ENCODE measurements at regions not wholly inside any gene's neighbourhood (a gene's known extent, or its start where the extent isn't known, plus 50 kb on each side); places are given as distances from the start of the nearest gene placed in this dataset.

DNA sequence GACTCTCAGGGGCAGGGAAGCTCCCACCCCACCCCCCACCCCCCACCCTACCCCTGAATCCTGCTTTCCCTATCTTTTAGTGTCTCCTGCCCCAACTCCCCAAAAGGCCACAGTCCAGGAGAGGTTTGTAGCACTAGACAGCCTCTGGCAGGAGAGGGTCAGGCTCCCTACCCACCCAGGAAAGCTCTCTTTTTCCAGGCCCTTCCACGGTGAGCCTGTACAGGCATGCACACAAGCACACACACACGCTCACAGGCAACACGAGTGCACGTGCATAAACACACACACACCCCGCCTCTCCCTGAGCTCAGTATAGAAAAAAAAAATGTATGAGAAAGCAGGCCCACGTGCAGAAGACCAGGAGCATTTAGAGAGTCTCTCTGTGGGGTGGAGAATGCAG lies 414.0 kb downstream of the MN1 start:
- no peaks in the 10 kb centered on the region for H3K27me3 ChIP-seq
- H3K4me1 ChIP-seq (ENCODE audit: insufficient read depth) = peaks cover 9% of the 10 kb centered on the region
- intact Hi-C loops (cut with DNase I) = no loop called here
- H3K36me3 ChIP-seq = no peaks in the 10 kb centered on the region
- no peak overlapping the region for H3K27ac ChIP-seq
- H3K9me3 ChIP-seq = no peaks in the 10 kb centered on the region
- DNase-seq = no peak
- H3K4me3 ChIP-seq = no peak overlapping the region
- TF ChIP-seq, protein P1, sequence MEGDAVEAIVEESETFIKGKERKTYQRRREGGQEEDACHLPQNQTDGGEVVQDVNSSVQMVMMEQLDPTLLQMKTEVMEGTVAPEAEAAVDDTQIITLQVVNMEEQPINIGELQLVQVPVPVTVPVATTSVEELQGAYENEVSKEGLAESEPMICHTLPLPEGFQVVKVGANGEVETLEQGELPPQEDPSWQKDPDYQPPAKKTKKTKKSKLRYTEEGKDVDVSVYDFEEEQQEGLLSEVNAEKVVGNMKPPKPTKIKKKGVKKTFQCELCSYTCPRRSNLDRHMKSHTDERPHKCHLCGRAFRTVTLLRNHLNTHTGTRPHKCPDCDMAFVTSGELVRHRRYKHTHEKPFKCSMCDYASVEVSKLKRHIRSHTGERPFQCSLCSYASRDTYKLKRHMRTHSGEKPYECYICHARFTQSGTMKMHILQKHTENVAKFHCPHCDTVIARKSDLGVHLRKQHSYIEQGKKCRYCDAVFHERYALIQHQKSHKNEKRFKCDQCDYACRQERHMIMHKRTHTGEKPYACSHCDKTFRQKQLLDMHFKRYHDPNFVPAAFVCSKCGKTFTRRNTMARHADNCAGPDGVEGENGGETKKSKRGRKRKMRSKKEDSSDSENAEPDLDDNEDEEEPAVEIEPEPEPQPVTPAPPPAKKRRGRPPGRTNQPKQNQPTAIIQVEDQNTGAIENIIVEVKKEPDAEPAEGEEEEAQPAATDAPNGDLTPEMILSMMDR (IDR thresholded peaks at IDR 0.05) = no peak
- TF ChIP-seq EP300 (IDR thresholded peaks at IDR 0.05) (no peak), POLR2A (IDR thresholded peaks at IDR 0.05) (no peak)
- 60 to 76% (median 69%) methylated on average over 6 of the region's 6 CpGs for WGBS, 3 donors

DNA sequence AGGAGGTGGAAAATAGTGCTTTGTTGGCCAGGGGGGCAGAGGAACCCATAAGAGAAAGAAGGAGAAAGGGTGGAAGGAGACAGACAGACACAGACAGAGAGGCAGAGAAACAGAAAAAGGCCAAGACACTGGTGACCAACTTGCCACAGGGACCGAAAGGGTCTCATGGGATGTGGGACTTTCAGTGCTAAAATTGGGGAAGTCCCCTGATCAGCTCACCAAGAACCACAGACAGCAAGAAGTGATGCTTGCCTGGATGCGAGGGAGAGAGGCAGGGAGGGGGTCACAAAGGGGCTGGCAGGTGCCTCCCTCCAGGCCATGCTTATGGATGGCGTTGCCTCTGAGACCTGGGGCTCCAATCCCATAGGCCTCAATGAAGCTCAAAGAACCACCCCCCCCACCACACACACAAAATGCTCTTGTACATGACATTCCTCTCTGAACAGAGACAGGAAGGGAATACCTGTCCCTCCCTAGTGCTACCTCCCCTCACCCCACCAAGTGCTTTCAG lies 413.4 kb downstream of the MN1 start:
- H3K27ac ChIP-seq = no peak overlapping the region
- H3K27me3 ChIP-seq = no peaks in the 10 kb centered on the region
- H3K4me3 ChIP-seq = no peak overlapping the region
- H3K9me3 ChIP-seq = no peaks in the 10 kb centered on the region
- peaks cover 9% of the 10 kb centered on the region for H3K4me1 ChIP-seq (ENCODE audit: insufficient read depth)
- no peaks in the 10 kb centered on the region for H3K36me3 ChIP-seq
- no peak for TF ChIP-seq EP300 (IDR thresholded peaks at IDR 0.05)
- TF ChIP-seq, protein P1 (IDR thresholded peaks at IDR 0.05) = no peak
- TF ChIP-seq POLR2A (IDR thresholded peaks at IDR 0.05) = no peak
- DNase-seq = no peak
- WGBS, 3 donors = 91 to 95% (median 93%) methylated on average over 3 of the region's 3 CpGs
- intact Hi-C loops (cut with DNase I) = no loop called here

DNA sequence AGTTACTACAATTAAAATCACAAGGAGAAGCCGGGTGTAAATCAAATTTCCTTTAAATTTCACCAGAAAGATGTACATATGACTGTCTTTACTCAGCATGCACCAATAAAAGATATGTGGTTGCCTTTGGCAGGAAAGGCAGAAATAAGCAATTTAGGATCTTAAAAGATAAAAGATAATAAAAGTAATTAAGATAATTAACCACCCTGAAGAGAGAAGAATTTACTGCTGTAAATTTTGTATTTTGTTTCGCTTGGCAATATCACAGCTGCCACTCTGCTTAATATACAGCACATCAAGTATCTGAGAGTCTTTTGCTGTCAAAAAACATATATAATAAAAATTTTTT lies 411.9 kb downstream of the MN1 start:
- H3K9me3 ChIP-seq = no peaks in the 10 kb centered on the region
- H3K4me3 ChIP-seq = no peak overlapping the region
- H3K27ac ChIP-seq = no peak overlapping the region
- TF ChIP-seq EP300 (IDR thresholded peaks at IDR 0.05) (no peak), POLR2A (IDR thresholded peaks at IDR 0.05) (no peak)
- TF ChIP-seq, protein P1 (IDR thresholded peaks at IDR 0.05) = no peak
- H3K27me3 ChIP-seq = no peaks in the 10 kb centered on the region
- intact Hi-C loops (cut with DNase I) = no loop called here
- H3K36me3 ChIP-seq = no peaks in the 10 kb centered on the region
- DNase-seq = no peak
- 63 to 89% (median 87%) methylated on average over 2 of the region's 2 CpGs for WGBS, 3 donors
- H3K4me1 ChIP-seq (ENCODE audit: insufficient read depth) = peaks cover 9% of the 10 kb centered on the region

DNA sequence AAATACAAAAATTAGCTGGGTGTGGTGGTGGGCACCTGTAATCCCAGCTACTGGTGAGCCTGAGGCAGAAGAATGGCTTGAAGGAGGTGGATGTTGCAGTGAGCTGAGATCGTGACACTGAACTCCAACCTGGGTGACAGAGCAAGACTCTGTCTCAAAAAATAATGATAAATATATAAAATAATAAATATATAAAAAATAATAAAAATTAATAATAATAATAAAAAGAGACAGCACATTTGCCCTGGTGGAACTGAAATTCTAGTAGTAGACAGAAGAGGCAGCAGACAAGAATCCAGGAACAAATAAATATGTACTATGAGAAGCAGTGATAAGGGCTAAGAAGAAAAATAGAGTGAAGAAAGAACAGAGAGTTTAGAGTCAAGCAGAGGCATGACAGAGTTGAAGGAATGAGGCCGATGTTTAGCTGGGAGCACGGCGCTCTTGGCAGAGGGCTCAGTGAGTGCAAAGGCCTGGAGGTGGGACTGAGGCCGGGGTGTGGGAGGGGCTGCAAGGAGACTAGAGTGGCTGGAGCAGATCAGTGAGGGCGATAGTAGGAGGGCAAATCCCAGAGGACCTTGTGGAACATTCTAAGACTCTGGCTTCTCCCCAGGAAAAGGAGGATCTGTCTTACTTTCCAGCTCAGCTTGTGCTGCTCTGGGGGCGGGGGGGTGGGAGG lies 410.3 kb downstream of the MN1 start:
- Histone ChIP-seq H3K4me3 (no peak overlapping the region), H3K9me3 (no peaks in the 10 kb centered on the region), H3K27ac (no peak overlapping the region), H3K4me1 (ENCODE audit: insufficient read depth) (peaks cover 9% of the 10 kb centered on the region), H3K27me3 (no peaks in the 10 kb centered on the region), H3K36me3 (no peaks in the 10 kb centered on the region)
- intact Hi-C loops (cut with DNase I) = no loop called here
- 15 to 20% (median 17%) methylated on average over 7 of the region's 7 CpGs for WGBS, 3 donors
- peak; percentile 64 to 87 (median 65) for DNase-seq
- TF ChIP-seq EP300 (IDR thresholded peaks at IDR 0.05) (no peak), POLR2A (IDR thresholded peaks at IDR 0.05) (no peak)
- TF ChIP-seq, protein P1 (IDR thresholded peaks at IDR 0.05) = no peak
